Uterus (tissue), 2 donors: ENCODE measurements at regions not wholly inside any gene's neighbourhood (a gene's known extent, or its start where the extent isn't known, plus 50 kb on each side); places are given as distances from the start of the nearest gene placed in this dataset.

Source experiments
- POLR2A ChIP-seq, 2 donors: fragments of 450-650 bp; IDR thresholded peaks; one replicate each; pipeline ENCODE4 v1.6.1; 2016; ENCODE audit warnings: antibody characterized with exemption in 2 of 2, mild to moderate bottlenecking in 1 of 2, moderate library complexity in 1 of 2
- TF ChIP-seq, protein P1 (sequence below), 4 experiments: fragments of 200-600 bp in 2 of 4; fragments of 450-650 bp in 2 of 4; sonication (generic) in 2 of 4; IDR thresholded peaks; one replicate each; pipeline ENCODE4 v1.5.1; 2016 to 2019; ENCODE audit warnings: antibody characterized with exemption in 4 of 4, mild to moderate bottlenecking in 2 of 4, moderate library complexity in 1 of 4

DNA sequence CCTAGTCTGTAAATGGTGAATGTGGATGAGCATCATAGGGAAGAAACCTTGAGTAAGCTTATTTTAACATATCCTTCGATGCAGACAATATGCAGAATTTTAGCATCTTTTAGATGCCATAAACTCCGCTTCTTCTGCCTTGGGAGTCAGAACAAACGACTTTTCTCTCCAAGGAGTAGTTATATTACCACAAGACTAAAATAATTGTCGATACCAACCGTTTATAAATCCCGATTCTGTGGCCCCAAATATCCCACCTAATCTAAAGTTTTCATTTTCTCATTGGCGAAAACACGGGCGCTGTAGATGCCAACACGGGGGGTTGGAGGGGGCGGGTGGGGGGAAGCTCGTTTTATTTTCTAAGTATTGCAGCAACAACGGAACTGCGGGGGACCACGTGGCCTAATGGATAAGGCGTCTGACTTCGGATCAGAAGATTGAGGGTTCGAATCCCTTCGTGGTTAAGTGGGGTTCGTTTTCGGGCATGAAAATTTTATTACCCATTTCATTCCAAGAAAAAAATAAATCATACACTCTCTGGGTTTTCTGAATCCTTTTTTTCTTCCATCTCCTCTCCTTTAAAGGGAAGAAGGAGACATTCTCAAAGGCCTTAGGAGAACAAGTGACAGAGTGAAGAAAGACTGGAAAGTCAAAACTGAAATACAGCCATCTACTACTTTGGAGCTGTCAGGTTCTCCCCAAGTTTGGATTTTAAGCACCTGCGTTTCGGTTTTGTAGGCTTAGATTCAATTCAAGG lies 65.5 kb upstream of the BTN3A2 start:
- TF ChIP-seq, protein P1, sequence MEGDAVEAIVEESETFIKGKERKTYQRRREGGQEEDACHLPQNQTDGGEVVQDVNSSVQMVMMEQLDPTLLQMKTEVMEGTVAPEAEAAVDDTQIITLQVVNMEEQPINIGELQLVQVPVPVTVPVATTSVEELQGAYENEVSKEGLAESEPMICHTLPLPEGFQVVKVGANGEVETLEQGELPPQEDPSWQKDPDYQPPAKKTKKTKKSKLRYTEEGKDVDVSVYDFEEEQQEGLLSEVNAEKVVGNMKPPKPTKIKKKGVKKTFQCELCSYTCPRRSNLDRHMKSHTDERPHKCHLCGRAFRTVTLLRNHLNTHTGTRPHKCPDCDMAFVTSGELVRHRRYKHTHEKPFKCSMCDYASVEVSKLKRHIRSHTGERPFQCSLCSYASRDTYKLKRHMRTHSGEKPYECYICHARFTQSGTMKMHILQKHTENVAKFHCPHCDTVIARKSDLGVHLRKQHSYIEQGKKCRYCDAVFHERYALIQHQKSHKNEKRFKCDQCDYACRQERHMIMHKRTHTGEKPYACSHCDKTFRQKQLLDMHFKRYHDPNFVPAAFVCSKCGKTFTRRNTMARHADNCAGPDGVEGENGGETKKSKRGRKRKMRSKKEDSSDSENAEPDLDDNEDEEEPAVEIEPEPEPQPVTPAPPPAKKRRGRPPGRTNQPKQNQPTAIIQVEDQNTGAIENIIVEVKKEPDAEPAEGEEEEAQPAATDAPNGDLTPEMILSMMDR (IDR thresholded peaks at IDR 0.05) = no peak
- TF ChIP-seq POLR2A (IDR thresholded peaks at IDR 0.05) = no peak
